ENCODE measurements at regions not wholly inside any gene's neighbourhood (a gene's known extent, or its start where the extent isn't known, plus 50 kb on each side); places are given as distances from the start of the nearest gene placed in this dataset.

DNA sequence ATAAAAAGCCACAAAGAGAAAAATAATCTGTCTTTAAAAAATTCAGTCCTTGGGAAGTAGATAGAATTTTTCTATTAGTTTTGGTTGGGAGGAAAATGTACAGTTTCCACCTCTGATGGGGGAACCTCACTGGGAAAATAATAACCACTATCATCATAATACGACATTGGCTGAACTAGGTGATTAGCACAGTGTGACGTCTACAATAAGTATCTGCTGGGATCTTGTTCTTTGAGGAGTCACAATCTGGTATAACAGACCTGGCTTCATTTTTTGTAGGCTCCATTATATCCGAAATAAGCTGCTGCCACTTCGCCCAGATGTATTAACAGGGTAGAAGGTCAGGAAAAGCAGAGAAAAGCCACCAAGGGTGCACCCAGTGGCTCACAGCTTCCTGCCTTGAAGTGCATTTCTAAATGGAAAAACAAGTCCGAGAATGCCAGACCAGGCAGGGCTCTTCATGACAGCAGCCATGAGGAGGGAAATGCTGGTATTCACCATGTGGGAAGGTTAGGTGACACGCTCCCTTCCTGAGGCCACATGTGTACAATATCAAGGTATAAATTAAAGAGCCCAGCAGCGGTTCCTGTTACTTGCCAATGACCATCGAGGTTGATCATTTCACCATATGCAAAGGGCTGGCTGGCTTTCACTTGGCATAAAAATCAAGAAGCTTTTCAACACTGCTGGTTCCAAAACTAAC is 152.8 kb downstream of the PRELID2 start:
- TF ChIP-seq, protein P1, sequence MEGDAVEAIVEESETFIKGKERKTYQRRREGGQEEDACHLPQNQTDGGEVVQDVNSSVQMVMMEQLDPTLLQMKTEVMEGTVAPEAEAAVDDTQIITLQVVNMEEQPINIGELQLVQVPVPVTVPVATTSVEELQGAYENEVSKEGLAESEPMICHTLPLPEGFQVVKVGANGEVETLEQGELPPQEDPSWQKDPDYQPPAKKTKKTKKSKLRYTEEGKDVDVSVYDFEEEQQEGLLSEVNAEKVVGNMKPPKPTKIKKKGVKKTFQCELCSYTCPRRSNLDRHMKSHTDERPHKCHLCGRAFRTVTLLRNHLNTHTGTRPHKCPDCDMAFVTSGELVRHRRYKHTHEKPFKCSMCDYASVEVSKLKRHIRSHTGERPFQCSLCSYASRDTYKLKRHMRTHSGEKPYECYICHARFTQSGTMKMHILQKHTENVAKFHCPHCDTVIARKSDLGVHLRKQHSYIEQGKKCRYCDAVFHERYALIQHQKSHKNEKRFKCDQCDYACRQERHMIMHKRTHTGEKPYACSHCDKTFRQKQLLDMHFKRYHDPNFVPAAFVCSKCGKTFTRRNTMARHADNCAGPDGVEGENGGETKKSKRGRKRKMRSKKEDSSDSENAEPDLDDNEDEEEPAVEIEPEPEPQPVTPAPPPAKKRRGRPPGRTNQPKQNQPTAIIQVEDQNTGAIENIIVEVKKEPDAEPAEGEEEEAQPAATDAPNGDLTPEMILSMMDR (conservative IDR thresholded peaks at IDR 0.05) = no peak
- TF ChIP-seq EZH2 (IDR thresholded peaks at IDR 0.05; ENCODE audit: low read depth) = no peak
